NCI-H510A treated with DMSO at 0.1 percent for 48 hours (cell line): ENCODE measurements at regions not wholly inside any gene's neighbourhood (a gene's known extent, or its start where the extent isn't known, plus 50 kb on each side); places are given as distances from the start of the nearest gene placed in this dataset.
A peak's percentile ranks its signal among the peaks of the same experiment; 100 is the strongest.

Experiments
- DNase-seq: peaks from one replicate; lab custom pipeline; 2025; lab: John Stamatoyannopoulos, UW

DNA sequence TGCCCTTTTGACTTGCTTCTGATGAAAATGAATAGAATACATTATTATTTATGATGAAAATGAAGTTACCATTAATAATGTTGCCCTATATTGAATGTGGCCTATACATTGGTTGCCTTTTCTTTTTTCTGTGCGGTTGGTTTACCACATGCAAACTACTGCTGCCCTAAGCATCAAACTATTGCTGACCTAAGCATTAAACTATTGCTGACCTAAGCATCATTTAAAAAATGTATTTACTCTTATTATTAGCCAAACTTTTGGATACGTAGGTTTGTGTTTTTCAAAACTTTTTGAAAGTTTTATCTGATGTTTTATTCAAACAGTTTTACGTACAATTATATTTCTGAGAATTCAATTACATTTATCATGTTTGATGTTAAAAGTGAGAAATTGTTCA, 76.0 kb upstream of the CDH10 start:
- DNase-seq, result no peak

DNA sequence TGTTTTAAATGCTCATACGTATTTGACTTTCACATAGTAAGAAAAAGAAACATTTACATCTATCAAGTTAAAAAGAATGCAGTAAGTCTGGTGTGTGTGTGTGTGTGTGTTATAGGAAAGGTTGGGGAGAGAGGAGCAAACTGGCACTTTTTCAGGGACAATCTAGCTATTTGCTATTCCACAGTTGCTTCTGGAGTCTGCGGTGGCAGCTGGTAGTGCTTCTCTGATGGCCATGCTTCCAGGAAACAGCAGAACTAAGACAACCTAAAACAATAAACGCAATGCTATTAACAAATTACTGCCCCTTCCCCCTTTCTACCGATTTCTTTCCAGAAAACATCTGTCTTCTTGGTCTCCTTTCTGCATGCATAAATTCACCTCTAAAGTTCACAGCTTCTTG, 70.0 kb upstream of the CDH10 start:
- DNase-seq, result no peak

DNA sequence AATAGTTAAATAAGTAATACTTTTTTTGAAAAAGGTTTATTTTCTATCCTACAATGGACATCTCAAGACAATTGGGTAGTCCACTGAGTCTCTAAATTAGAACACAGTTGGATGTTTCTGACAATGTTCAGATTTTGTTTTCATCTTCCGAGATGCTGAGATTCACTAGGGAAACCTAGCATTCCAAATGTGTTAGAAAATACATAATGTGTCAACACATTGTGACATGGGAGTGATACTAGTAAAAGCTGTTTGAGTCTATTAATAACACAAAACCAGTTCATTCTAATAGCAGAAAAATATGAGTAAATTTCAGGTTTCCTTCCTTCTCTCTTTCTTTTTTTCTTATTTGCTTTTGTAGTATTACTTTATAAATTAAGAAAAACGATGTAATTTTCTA, 68.2 kb upstream of the CDH10 start:
- no peak for DNase-seq

DNA sequence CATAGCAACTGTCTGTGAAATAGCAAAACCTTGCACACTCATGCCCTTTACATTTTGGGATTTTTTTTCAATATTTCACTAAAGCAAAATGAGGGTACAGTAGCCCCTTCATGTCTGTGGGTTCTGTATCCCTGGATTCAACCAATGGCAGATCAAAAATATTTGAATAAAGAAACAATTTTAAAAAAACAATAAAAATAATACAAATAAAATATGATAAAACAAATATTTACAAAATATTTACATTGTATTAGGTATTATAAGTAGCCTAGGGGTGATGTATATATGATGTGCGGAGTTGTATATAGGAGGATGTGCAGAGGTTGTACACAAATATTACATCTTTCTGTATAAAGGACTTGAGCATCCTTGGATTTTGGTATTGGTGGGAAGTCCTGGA, 67.3 kb upstream of the CDH10 start:
- DNase-seq, result no peak

DNA sequence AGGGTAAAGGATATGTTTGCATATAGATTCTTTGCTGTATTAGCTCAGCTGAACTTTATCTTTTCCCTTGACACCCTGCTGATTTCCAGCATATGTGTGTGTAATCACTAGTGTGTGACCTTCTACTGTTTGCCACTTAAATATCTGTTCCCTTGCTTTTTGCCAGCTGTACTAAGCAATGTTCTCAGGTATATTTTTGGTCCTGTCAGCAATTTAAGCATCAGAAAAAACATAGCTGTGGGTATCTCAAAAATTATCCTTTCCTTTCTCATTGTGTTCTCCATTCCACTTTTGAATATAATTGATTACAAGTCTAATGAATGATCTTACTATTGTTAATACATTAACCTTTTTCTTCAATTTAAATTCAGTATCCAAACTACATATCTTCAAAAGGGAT, 59.2 kb upstream of the CDH10 start:
- DNase-seq, result peak; percentile 5
